Small intestine (tissue), 7 donors: ENCODE measurements at regions not wholly inside any gene's neighbourhood (a gene's known extent, or its start where the extent isn't known, plus 50 kb on each side); places are given as distances from the start of the nearest gene placed in this dataset.

Experiments used
- DNase-seq, 2 donors: peaks; one replicate each; pipeline versions ENCODE4 v3.0.0 to v3.0.0-alpha.2; 2013
- FAIRE-seq: peaks from 2 replicates; lab custom pipeline; 2012; peaks lifted over from hg19 to GRCh38; lab: Jason Lieb, UNC
- H3K27ac ChIP-seq, 3 donors: one replicate each; pipeline ENCODE4 v1.5.1; 2013; ENCODE audit warnings: low read length in 2 of 3, mild to moderate bottlenecking in 2 of 3, control low read depth in 1 of 3, inconsistent platforms in 1 of 3, low read depth in 1 of 3, moderate library complexity in 1 of 3
- H3K27me3 ChIP-seq, 3 donors: one replicate each; pipeline ENCODE4 v1.6.1; 2013; ENCODE audit warnings: low read length in 3 of 3, inconsistent platforms in 1 of 3; ENCODE audit not compliant: control insufficient read depth in 3 of 3, insufficient read depth in 3 of 3
- H3K36me3 ChIP-seq, 3 donors: one replicate each; pipeline ENCODE4 v1.6.1; 2013; ENCODE audit warnings: low read length in 3 of 3, inconsistent platforms in 1 of 3, low read depth in 1 of 3, mild to moderate bottlenecking in 1 of 3, moderate library complexity in 1 of 3; ENCODE audit not compliant: control insufficient read depth in 3 of 3, insufficient read depth in 2 of 3
- H3K4me1 ChIP-seq, 3 donors: one replicate each; pipeline ENCODE4 v1.6.1; 2013; ENCODE audit warnings: low read length in 2 of 3, inconsistent platforms in 1 of 3, low read depth in 1 of 3, mild to moderate bottlenecking in 1 of 3, moderate library complexity in 1 of 3; ENCODE audit not compliant: control insufficient read depth in 3 of 3, insufficient read depth in 2 of 3
- H3K4me3 ChIP-seq, 3 donors: one replicate each; pipeline ENCODE4 v1.5.1; 2013; ENCODE audit warnings: low read length in 3 of 3, control low read depth in 1 of 3, inconsistent platforms in 1 of 3, low read depth in 1 of 3, mild to moderate bottlenecking in 1 of 3, moderate library complexity in 1 of 3
- H3K9me3 ChIP-seq, 2 donors: one replicate each; pipeline ENCODE4 v1.6.1; 2013; ENCODE audit warnings: low read depth in 1 of 2, low read length in 1 of 2; ENCODE audit not compliant: control insufficient read depth in 2 of 2, insufficient read depth in 1 of 2
- WGBS, 3 donors: extraction: QIAGEN DNeasy Blood & Tissue Kit; methylation state at CpG; one replicate each; pipeline ENCODE4 v1.1.7; 2013; 5-methylcytosine and 5-hydroxymethylcytosine counted together
- donor health status: healthy with polysubstance abuse.
- donor health status: control.
- donor health status: control.
- donor health status: Bipolar disorder and iron deficiency.
- donor health status: healthy.

- no peak for FAIRE-seq
- peaks cover 0 to 6% (median 4%) of the 10 kb centered on the region in 3 donors for H3K27me3 ChIP-seq
- H3K36me3 ChIP-seq: no peaks in the 10 kb centered on the region
- H3K4me3 ChIP-seq: no peak overlapping the region
- H3K9me3 ChIP-seq: no peaks in the 10 kb centered on the region
- no peaks in the 10 kb centered on the region for H3K4me1 ChIP-seq
- no peak for DNase-seq
- no peak overlapping the region for H3K27ac ChIP-seq
- 54 to 62% (median 60%) methylated on average over 3 of the region's 3 CpGs for WGBS, 3 donors
Observed at GRCh38 chr1:34270181-34270580, 93.5 kb downstream of the C1orf94 start.

GRCh38 chr1:34272152-34272551 lies 95.4 kb downstream of the C1orf94 start:
- WGBS, 3 donors: 79 to 86% (median 82%) methylated on average over 4 of the region's 4 CpGs
- no peak for DNase-seq
- FAIRE-seq: no peak
- Histone ChIP-seq H3K27ac (no peak overlapping the region), H3K36me3 (no peaks in the 10 kb centered on the region), H3K27me3 (peaks cover 0 to 2% (median 0%) of the 10 kb centered on the region in 3 donors), H3K9me3 (no peaks in the 10 kb centered on the region), H3K4me3 (no peak overlapping the region), H3K4me1 (no peaks in the 10 kb centered on the region)

- H3K9me3 ChIP-seq: no peaks in the 10 kb centered on the region
- H3K27me3 ChIP-seq: no peaks in the 10 kb centered on the region
- H3K27ac ChIP-seq: no peak overlapping the region
- 91 to 94% (median 92%) methylated on average over 3 of the region's 3 CpGs for WGBS, 3 donors
- H3K36me3 ChIP-seq: no peaks in the 10 kb centered on the region
- FAIRE-seq (no peak), DNase-seq (no peak)
- no peaks in the 10 kb centered on the region for H3K4me1 ChIP-seq
- H3K4me3 ChIP-seq: no peak overlapping the region
Observed at GRCh38 chr1:34275150-34275549, 98.4 kb downstream of the C1orf94 start.

- FAIRE-seq: no peak
- no peak overlapping the region for H3K4me3 ChIP-seq
- no peak for DNase-seq
- H3K27me3 ChIP-seq: no peaks in the 10 kb centered on the region
- no peak overlapping the region for H3K27ac ChIP-seq
- no peaks in the 10 kb centered on the region for H3K9me3 ChIP-seq
- H3K36me3 ChIP-seq: no peaks in the 10 kb centered on the region
- H3K4me1 ChIP-seq: no peaks in the 10 kb centered on the region
Observed at GRCh38 chr1:34276606-34277005, 99.9 kb downstream of the C1orf94 start.

GRCh38 chr1:34277150-34277549 lies 100.4 kb downstream of the C1orf94 start:
- Histone ChIP-seq H3K9me3 (no peaks in the 10 kb centered on the region), H3K4me3 (no peak overlapping the region), H3K27ac (no peak overlapping the region), H3K36me3 (no peaks in the 10 kb centered on the region), H3K27me3 (no peaks in the 10 kb centered on the region), H3K4me1 (no peaks in the 10 kb centered on the region)
- 54 to 84% (median 84%) methylated on average over 2 of the region's 2 CpGs for WGBS, 3 donors
- no peak for FAIRE-seq
- no peak for DNase-seq

GRCh38 chr1:34278211-34278610 lies 101.5 kb downstream of the C1orf94 start:
- H3K27me3 ChIP-seq: no peaks in the 10 kb centered on the region
- H3K4me1 ChIP-seq: no peaks in the 10 kb centered on the region
- no peak for DNase-seq
- no peak for FAIRE-seq
- no peak overlapping the region for H3K4me3 ChIP-seq
- WGBS, 3 donors: 85 to 92% (median 88%) methylated on average over 4 of the region's 4 CpGs
- H3K36me3 ChIP-seq: no peaks in the 10 kb centered on the region
- H3K27ac ChIP-seq: no peak overlapping the region
- no peaks in the 10 kb centered on the region for H3K9me3 ChIP-seq

- Histone ChIP-seq H3K36me3 (no peaks in the 10 kb centered on the region), H3K27ac (no peak overlapping the region), H3K4me3 (no peak overlapping the region), H3K27me3 (no peaks in the 10 kb centered on the region), H3K9me3 (no peaks in the 10 kb centered on the region), H3K4me1 (no peaks in the 10 kb centered on the region)
- DNase-seq (no peak), FAIRE-seq (no peak)
- WGBS, 3 donors: 75 to 97% (median 88%) methylated on average over 1 of the region's 1 CpG
Observed at GRCh38 chr1:34279971-34280370, 103.3 kb downstream of the C1orf94 start.

- FAIRE-seq (no peak), DNase-seq (no peak)
- Histone ChIP-seq H3K4me1 (no peaks in the 10 kb centered on the region), H3K4me3 (no peak overlapping the region), H3K9me3 (no peaks in the 10 kb centered on the region), H3K36me3 (no peaks in the 10 kb centered on the region), H3K27me3 (no peaks in the 10 kb centered on the region), H3K27ac (no peak overlapping the region)
- 85 to 92% (median 91%) methylated on average over 4 of the region's 4 CpGs for WGBS, 3 donors
Observed at GRCh38 chr1:34280509-34280908, 103.8 kb downstream of the C1orf94 start.

GRCh38 chr1:34283142-34283541 lies 106.4 kb downstream of the C1orf94 start:
- no peaks in the 10 kb centered on the region for H3K36me3 ChIP-seq
- FAIRE-seq: no peak
- peaks cover 0 to 2% (median 0%) of the 10 kb centered on the region in 3 donors for H3K27me3 ChIP-seq
- H3K27ac ChIP-seq: no peak overlapping the region
- no peak for DNase-seq
- 50 to 68% (median 54%) methylated on average over 3 of the region's 3 CpGs for WGBS, 3 donors
- no peaks in the 10 kb centered on the region for H3K4me1 ChIP-seq
- H3K4me3 ChIP-seq: no peak overlapping the region
- H3K9me3 ChIP-seq: no peaks in the 10 kb centered on the region
